GM12864 (cell line): ENCODE measurements at regions not wholly inside any gene's neighbourhood (a gene's known extent, or its start where the extent isn't known, plus 50 kb on each side); places are given as distances from the start of the nearest gene placed in this dataset.
A peak's percentile ranks its signal among the peaks of the same experiment; 100 is the strongest.

Source experiments
- DNase-seq: peaks from one replicate; pipeline ENCODE4 v3.0.0-alpha.2; 2011; ENCODE audit warnings: low read depth
- H3K4me3 ChIP-seq: 2 replicates; pipeline ENCODE4 v1.5.1; 2011; ENCODE audit warnings: mild to moderate bottlenecking, low read depth, low read length, control low read depth
- TF ChIP-seq, protein P1 (sequence below): IDR thresholded peaks from 2 replicates; pipeline ENCODE4 v1.5.1; 2011; ENCODE audit warnings: low read depth, mild to moderate bottlenecking, moderate library complexity, low read length, control low read depth, inconsistent platforms; ENCODE audit errors: missing control alignments

DNA sequence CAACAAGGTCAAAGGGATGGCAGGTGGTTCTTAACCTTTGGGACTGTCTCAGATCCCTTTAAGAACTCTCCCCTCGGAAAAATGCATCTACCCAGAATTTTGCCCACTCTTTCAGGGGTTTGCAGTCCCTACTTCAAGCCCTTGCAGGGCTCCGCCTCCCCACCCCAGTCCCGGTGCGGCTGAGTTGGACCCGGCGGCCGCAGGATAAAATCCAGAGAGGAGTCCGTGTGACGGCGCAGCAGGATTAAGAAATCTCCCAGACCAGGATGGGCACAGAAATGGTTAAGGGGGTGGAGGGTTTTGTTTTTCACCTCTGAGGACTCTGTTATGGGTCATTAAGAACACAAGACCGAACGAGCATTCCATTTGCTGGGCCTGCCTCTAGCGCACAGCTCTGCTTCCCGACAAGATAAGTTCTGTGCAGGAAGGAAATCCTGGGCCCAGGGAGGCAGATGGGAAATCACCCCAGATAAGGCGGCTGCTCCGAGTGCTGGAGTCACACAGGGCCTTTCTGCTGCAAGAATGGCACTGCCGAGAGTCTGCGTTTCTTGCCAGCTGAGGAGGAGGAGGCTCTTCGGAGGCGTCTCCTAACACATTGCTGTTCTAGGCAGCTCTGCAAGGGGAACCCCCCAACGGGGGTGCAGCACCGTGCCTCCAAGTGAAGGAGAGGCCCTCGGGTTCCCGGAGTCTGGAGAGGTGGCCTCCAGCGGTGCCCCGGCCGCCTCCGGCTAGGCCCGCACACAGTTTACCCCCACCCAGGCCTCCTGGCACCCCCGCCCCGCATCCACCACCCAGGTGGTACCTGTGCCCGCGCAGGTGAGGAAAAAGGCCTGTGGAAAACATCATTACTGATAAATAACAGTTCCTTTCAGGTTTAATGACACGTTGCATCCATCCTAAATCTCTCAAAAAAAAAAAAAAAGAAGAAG, 277.6 kb downstream of the BCOR start:
- H3K4me3 ChIP-seq: no peak overlapping the region
- DNase-seq: no peak
- TF ChIP-seq, protein P1, sequence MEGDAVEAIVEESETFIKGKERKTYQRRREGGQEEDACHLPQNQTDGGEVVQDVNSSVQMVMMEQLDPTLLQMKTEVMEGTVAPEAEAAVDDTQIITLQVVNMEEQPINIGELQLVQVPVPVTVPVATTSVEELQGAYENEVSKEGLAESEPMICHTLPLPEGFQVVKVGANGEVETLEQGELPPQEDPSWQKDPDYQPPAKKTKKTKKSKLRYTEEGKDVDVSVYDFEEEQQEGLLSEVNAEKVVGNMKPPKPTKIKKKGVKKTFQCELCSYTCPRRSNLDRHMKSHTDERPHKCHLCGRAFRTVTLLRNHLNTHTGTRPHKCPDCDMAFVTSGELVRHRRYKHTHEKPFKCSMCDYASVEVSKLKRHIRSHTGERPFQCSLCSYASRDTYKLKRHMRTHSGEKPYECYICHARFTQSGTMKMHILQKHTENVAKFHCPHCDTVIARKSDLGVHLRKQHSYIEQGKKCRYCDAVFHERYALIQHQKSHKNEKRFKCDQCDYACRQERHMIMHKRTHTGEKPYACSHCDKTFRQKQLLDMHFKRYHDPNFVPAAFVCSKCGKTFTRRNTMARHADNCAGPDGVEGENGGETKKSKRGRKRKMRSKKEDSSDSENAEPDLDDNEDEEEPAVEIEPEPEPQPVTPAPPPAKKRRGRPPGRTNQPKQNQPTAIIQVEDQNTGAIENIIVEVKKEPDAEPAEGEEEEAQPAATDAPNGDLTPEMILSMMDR: no peak

DNA sequence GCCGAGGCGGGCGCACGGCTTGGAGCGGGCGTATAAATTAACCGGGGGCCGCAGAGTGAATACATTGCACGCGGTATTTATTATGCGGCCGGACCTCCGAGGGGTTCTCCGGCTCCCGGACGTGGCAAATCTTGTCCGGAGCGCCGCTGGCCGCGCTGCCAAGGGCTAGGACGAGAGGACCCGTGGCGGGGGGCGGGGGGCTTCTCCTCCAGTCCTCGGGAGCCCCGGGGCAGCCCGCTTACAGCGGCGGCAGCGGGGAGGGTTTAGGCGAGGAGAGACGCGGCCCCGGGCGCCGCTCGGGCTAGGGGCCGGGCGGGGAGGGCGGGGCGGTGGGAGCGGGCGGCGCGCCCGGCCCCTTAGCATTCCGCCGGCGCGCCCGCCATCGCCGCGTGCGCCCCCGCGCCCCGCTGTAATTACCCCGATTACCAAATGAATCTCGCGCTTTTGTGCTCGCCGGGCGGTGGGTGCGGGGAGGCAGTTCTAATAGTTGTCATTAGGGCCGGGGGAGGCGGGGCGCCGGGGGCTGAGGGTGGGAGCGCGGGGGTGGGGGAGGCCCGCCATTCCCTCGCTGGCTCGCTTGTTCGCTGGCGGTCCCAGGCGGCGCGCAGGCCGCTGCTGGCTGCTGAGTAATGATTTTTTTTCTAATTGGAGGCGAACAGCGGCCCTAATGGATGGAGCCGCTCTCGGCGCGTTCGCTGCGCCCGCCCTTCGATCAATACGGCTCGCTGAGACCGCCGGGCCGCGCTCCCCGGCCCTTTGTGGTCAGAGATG, 276.6 kb downstream of the BCOR start:
- peak overlapping the region; percentile 30 for H3K4me3 ChIP-seq
- TF ChIP-seq, protein P1: no peak
- DNase-seq: no peak

DNA sequence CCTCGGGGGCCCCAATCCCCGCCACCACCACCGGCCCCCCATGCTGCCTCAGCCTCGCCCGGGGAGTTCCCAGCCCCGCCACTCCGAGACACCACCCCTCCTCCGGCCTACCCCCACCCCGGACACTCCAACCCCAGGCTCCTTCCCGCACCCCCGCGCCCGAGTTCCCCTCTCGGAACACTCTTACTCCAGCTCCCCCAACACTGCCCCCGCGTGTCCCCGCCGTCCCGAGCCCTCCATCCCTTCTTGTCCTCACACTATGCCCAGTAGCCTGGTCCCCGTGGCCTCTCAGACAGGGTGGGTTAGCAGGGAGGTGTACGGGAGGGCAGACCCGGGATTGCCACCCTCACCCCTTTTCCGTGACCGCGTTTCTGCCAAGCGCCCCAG, 276.1 kb downstream of the BCOR start:
- TF ChIP-seq, protein P1: no peak
- no peak for DNase-seq
- no peak overlapping the region for H3K4me3 ChIP-seq

DNA sequence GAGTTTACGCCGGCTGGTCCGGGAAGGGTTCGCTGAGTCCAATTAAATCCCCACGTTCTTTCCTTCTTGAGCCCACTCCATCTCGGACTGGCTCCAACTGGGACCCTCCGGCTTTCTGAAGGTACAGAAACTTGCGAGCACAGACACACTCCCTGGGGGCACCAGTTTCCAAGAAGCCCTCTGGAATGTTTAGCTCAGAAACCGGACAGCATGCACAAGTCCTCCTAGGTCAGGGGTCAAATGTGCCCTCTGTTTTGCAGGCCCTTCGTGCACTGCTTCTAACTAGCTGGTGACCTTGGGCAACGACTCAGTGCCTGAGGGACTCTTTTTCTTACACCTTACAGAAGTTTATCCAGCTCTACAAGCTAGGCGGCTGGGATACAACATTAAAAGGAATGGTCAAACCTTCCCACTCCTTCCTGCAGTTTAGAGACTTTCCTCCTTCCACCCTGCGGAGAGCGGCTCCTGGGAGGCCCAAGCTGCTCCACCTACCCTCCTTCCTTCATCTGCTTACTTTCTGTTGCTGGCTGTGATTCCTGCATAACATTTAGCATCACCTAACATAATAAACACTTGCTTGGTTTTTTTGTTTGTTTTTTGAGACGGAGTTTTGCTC, 275.5 kb downstream of the BCOR start:
- H3K4me3 ChIP-seq: no peak overlapping the region
- TF ChIP-seq, protein P1: no peak
- no peak for DNase-seq

DNA sequence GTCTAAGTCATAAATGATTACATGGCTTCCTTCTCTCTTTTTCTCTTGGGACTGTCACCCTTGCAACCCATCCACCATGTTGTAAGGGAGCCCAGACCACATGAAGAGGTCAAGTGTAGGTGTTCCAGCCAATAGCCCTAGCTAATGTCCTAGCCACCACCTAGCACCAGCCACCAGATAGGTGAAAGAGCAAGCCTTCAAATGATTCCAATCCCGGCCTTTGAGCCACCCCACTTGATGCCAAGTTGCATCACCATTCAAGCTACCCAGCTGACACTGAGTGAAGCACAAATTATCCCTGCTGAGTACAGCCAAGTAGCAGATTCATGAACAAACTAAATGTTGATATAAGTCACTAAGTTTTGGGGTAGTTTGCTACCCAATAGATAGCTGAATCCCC, 274.3 kb downstream of the BCOR start:
- no peak for DNase-seq
- H3K4me3 ChIP-seq: no peak overlapping the region
- TF ChIP-seq, protein P1: no peak

DNA sequence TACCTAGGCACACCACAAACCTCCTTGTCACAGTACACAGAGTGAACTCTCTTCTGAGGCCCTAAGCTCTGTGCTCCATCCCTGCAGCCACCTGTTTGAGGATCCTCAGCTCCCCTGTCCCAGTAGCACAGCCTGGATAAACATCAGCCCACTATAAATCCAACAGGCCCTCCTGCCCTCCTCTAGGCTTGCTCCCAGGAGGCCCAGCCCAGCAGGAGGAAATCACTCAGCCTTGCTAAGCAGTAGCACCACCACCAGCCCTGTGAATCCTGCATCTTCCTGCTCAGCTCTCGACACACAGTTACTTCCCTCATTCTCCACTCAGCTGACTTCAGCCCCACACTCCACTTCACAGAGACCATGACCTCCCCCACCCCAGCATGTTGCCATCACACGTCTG, 273.9 kb downstream of the BCOR start:
- TF ChIP-seq, protein P1: no peak
- H3K4me3 ChIP-seq: no peak overlapping the region
- DNase-seq: no peak
